IPS-18c (cell line): ENCODE measurements at regions not wholly inside any gene's neighbourhood (a gene's known extent, or its start where the extent isn't known, plus 50 kb on each side); places are given as distances from the start of the nearest gene placed in this dataset.

Experiments used
- H3K4me3 ChIP-seq: 2 replicates; pipeline ENCODE4 v1.7.0; 2013; ENCODE audit warnings: low read depth, mild to moderate bottlenecking, low read length, moderate library complexity; ENCODE audit not compliant: insufficient read depth
- H3K9me3 ChIP-seq: one replicate; pipeline ENCODE4 v1.6.1; 2013; ENCODE audit warnings: mild to moderate bottlenecking, low read length, moderate library complexity; ENCODE audit not compliant: control insufficient read depth, insufficient read depth

- no peaks in the 10 kb centered on the region for H3K9me3 ChIP-seq
- no peak overlapping the region for H3K4me3 ChIP-seq
Measured at GRCh38 chr6:170232186-170233002, 58.5 kb downstream of the DLL1 start.

- Histone ChIP-seq H3K4me3 (no peak overlapping the region), H3K9me3 (no peaks in the 10 kb centered on the region)
Measured at GRCh38 chr6:170231293-170232185, 59.3 kb downstream of the DLL1 start.

- H3K9me3 ChIP-seq: no peaks in the 10 kb centered on the region
- H3K4me3 ChIP-seq: no peak overlapping the region
Measured at GRCh38 chr6:170230520-170231292, 60.2 kb downstream of the DLL1 start.

GRCh38 chr6:170229851-170230519 lies 60.9 kb downstream of the DLL1 start:
- H3K4me3 ChIP-seq: no peak overlapping the region
- no peaks in the 10 kb centered on the region for H3K9me3 ChIP-seq

GRCh38 chr6:170229396-170229795 lies 61.5 kb downstream of the DLL1 start:
- H3K4me3 ChIP-seq: no peak overlapping the region
- no peaks in the 10 kb centered on the region for H3K9me3 ChIP-seq

GRCh38 chr6:170228946-170229310 lies 62.0 kb downstream of the DLL1 start:
- Histone ChIP-seq H3K4me3 (no peak overlapping the region), H3K9me3 (no peaks in the 10 kb centered on the region)

- Histone ChIP-seq H3K4me3 (no peak overlapping the region), H3K9me3 (no peaks in the 10 kb centered on the region)
Measured at GRCh38 chr6:170227996-170228945, 62.6 kb downstream of the DLL1 start.

- Histone ChIP-seq H3K4me3 (no peak overlapping the region), H3K9me3 (no peaks in the 10 kb centered on the region)
Measured at GRCh38 chr6:170227521-170227983, 63.3 kb downstream of the DLL1 start.

GRCh38 chr6:170226647-170227046 lies 64.2 kb downstream of the DLL1 start:
- Histone ChIP-seq H3K4me3 (no peak overlapping the region), H3K9me3 (no peaks in the 10 kb centered on the region)

- Histone ChIP-seq H3K9me3 (no peaks in the 10 kb centered on the region), H3K4me3 (no peak overlapping the region)
Measured at GRCh38 chr6:170225852-170226417, 64.9 kb downstream of the DLL1 start.

GRCh38 chr6:170224694-170225660 lies 65.9 kb downstream of the DLL1 start:
- H3K9me3 ChIP-seq: no peaks in the 10 kb centered on the region
- no peak overlapping the region for H3K4me3 ChIP-seq

GRCh38 chr6:170223718-170224693 lies 66.9 kb downstream of the DLL1 start:
- Histone ChIP-seq H3K9me3 (no peaks in the 10 kb centered on the region), H3K4me3 (no peak overlapping the region)

GRCh38 chr6:170222498-170223471 lies 68.1 kb downstream of the DLL1 start:
- Histone ChIP-seq H3K9me3 (no peaks in the 10 kb centered on the region), H3K4me3 (no peak overlapping the region)
